Right lobe of liver (tissue), 4 donors: ENCODE measurements at regions not wholly inside any gene's neighbourhood (a gene's known extent, or its start where the extent isn't known, plus 50 kb on each side); places are given as distances from the start of the nearest gene placed in this dataset.

Experiments used
- POLR2A ChIP-seq: fragments of 450-650 bp; IDR thresholded peaks from one replicate; pipeline ENCODE4 v1.6.1; 2017; ENCODE audit warnings: antibody characterized with exemption, mild to moderate bottlenecking
- TF ChIP-seq, protein P1 (sequence below), 4 donors: fragments of 200-600 bp in 3 of 4; fragments of 450-650 bp in 1 of 4; IDR thresholded peaks; one replicate each; pipeline versions ENCODE4 v1.5.1 to v1.8.0; 2016 to 2022; ENCODE audit warnings: antibody characterized with exemption in 4 of 4, mild to moderate bottlenecking in 2 of 4
- donor health status: DM: no; HTN: no; CAD: no.
- donor health status: DM: no; HTN: no; CAD: no.
- donor health status: DM: no; HTN: yes; CAD: no.

DNA sequence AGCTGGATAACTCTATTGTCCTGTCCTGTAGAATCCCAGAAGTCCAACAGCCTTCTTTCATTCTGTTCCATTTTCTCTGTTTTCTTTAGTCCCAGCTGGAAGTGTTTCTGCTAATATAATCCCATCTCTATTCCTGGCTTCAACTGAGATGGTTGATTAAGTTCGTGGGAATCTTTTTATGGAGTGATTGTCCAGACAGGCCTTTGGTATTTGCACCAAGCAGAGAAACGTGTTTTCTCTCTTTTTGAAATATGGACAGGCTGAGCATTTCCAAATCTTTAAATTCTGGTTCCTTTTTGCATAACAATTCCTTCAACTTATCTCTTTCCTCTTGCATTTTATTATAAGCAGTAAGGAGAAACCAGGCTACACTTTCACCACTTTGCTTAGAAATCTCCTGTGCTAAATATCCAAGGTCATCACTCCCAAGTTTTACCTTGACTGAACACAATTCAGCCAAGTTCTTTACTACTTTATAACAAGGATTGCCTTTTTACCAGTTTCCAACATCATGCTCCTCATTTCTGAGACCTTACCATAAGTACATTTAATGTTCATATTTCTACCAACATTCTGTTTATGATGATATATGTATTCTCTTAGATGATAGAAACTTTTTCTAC lies 108.8 kb downstream of the ZFP36L2 start:
- TF ChIP-seq, protein P1, sequence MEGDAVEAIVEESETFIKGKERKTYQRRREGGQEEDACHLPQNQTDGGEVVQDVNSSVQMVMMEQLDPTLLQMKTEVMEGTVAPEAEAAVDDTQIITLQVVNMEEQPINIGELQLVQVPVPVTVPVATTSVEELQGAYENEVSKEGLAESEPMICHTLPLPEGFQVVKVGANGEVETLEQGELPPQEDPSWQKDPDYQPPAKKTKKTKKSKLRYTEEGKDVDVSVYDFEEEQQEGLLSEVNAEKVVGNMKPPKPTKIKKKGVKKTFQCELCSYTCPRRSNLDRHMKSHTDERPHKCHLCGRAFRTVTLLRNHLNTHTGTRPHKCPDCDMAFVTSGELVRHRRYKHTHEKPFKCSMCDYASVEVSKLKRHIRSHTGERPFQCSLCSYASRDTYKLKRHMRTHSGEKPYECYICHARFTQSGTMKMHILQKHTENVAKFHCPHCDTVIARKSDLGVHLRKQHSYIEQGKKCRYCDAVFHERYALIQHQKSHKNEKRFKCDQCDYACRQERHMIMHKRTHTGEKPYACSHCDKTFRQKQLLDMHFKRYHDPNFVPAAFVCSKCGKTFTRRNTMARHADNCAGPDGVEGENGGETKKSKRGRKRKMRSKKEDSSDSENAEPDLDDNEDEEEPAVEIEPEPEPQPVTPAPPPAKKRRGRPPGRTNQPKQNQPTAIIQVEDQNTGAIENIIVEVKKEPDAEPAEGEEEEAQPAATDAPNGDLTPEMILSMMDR (IDR thresholded peaks at IDR 0.05): no peak
- TF ChIP-seq POLR2A: no peak
